ENCODE measurements at regions not wholly inside any gene's neighbourhood (a gene's known extent, or its start where the extent isn't known, plus 50 kb on each side); places are given as distances from the start of the nearest gene placed in this dataset.

- peaks cover 17% of the 10 kb centered on the region for H3K9me3 Mint-ChIP-seq (ENCODE audit: low read depth)
- no peaks in the 10 kb centered on the region for H3K36me3 Mint-ChIP-seq (ENCODE audit: low read depth)
- no peaks in the 10 kb centered on the region for H3K4me1 Mint-ChIP-seq (ENCODE audit: low read depth)
- DNase-seq (ENCODE audit: low spot score) = no peak
- TF ChIP-seq, protein P1, sequence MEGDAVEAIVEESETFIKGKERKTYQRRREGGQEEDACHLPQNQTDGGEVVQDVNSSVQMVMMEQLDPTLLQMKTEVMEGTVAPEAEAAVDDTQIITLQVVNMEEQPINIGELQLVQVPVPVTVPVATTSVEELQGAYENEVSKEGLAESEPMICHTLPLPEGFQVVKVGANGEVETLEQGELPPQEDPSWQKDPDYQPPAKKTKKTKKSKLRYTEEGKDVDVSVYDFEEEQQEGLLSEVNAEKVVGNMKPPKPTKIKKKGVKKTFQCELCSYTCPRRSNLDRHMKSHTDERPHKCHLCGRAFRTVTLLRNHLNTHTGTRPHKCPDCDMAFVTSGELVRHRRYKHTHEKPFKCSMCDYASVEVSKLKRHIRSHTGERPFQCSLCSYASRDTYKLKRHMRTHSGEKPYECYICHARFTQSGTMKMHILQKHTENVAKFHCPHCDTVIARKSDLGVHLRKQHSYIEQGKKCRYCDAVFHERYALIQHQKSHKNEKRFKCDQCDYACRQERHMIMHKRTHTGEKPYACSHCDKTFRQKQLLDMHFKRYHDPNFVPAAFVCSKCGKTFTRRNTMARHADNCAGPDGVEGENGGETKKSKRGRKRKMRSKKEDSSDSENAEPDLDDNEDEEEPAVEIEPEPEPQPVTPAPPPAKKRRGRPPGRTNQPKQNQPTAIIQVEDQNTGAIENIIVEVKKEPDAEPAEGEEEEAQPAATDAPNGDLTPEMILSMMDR (IDR thresholded peaks at IDR 0.05) = no peak
- H3K27ac Mint-ChIP-seq (ENCODE audit: unreplicated experiment) = no peak overlapping the region
- H3K27me3 Mint-ChIP-seq (ENCODE audit: low read depth) = no peaks in the 10 kb centered on the region
- H3K4me3 Mint-ChIP-seq (ENCODE audit: unreplicated experiment) = no peak overlapping the region
Measured at GRCh38 chr5:86768699-86769202, 151.0 kb downstream of the COX7C start.

- Mint-ChIP-seq H3K27me3 (ENCODE audit: low read depth) (peaks cover 2% of the 10 kb centered on the region), H3K27ac (ENCODE audit: unreplicated experiment) (no peak overlapping the region), H3K9me3 (ENCODE audit: low read depth) (peaks cover 16% of the 10 kb centered on the region), H3K4me1 (ENCODE audit: low read depth) (no peaks in the 10 kb centered on the region), H3K36me3 (ENCODE audit: low read depth) (no peaks in the 10 kb centered on the region), H3K4me3 (ENCODE audit: unreplicated experiment) (no peak overlapping the region)
- DNase-seq (ENCODE audit: low spot score) = no peak
- TF ChIP-seq, protein P1 (IDR thresholded peaks at IDR 0.05) = no peak
Measured at GRCh38 chr5:86780018-86780417, 162.3 kb downstream of the COX7C start.

- no peak for DNase-seq (ENCODE audit: low spot score)
- Mint-ChIP-seq H3K27ac (ENCODE audit: unreplicated experiment) (no peak overlapping the region), H3K4me1 (ENCODE audit: low read depth) (no peaks in the 10 kb centered on the region), H3K9me3 (ENCODE audit: low read depth) (no peaks in the 10 kb centered on the region), H3K4me3 (ENCODE audit: unreplicated experiment) (no peak overlapping the region), H3K27me3 (ENCODE audit: low read depth) (peaks cover 6% of the 10 kb centered on the region), H3K36me3 (ENCODE audit: low read depth) (no peaks in the 10 kb centered on the region)
- TF ChIP-seq, protein P1 (IDR thresholded peaks at IDR 0.05) = no peak
Measured at GRCh38 chr5:86786955-86787354, 169.2 kb downstream of the COX7C start.

DNA sequence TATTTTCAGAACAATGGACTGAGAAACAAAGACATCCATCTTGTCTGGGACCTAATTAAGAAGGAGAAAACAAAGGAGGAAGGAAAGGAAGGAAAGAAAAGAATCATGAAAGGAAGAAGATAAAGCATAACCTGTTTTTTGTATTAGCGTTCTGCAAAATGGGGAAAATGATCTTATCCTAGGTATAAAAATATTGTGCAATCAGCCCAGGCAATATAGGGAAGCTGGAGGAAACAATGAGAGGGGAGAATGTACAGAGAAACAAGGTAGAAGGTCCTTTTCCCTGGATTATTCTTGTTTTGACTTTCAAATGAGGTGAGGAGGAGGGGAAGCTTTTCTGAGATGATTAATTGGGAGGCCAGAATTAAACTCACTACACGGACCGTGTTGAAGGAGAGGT lies 177.9 kb downstream of the COX7C start:
- no peak for DNase-seq (ENCODE audit: low spot score)
- no peaks in the 10 kb centered on the region for H3K9me3 Mint-ChIP-seq (ENCODE audit: low read depth)
- no peak overlapping the region for H3K4me3 Mint-ChIP-seq (ENCODE audit: unreplicated experiment)
- H3K36me3 Mint-ChIP-seq (ENCODE audit: low read depth) = no peaks in the 10 kb centered on the region
- TF ChIP-seq, protein P1 (IDR thresholded peaks at IDR 0.05) = no peak
- H3K27me3 Mint-ChIP-seq (ENCODE audit: low read depth) = peaks cover 12% of the 10 kb centered on the region
- no peak overlapping the region for H3K27ac Mint-ChIP-seq (ENCODE audit: unreplicated experiment)
- H3K4me1 Mint-ChIP-seq (ENCODE audit: low read depth) = no peaks in the 10 kb centered on the region

DNA sequence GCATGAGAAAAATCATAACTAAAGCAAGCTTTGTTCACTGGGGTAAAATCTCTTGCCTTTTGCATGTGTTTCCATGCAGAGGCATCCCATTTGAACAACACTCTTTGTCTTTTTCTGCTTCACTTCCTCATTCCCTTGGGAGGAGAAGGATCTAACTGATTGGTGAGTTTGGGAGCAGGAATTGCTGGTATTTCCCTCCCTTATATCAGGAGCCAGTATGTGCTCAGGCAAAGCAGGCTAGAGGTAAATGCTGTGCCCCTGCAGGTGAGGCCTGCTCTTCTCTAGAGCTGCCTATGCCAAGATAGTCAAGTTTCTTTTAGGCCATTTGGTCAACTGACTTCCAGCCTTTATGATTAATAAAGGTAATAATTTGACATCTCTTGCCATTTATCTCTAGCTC lies 179.9 kb downstream of the COX7C start:
- Mint-ChIP-seq H3K4me1 (ENCODE audit: low read depth) (no peaks in the 10 kb centered on the region), H3K27me3 (ENCODE audit: low read depth) (peaks cover 12% of the 10 kb centered on the region), H3K9me3 (ENCODE audit: low read depth) (no peaks in the 10 kb centered on the region), H3K36me3 (ENCODE audit: low read depth) (no peaks in the 10 kb centered on the region), H3K27ac (ENCODE audit: unreplicated experiment) (no peak overlapping the region), H3K4me3 (ENCODE audit: unreplicated experiment) (no peak overlapping the region)
- DNase-seq (ENCODE audit: low spot score) = no peak
- TF ChIP-seq, protein P1 (IDR thresholded peaks at IDR 0.05) = no peak

Measured in chondrocyte (in vitro differentiated cells).